ENCODE measurements at regions not wholly inside any gene's neighbourhood (a gene's known extent, or its start where the extent isn't known, plus 50 kb on each side); places are given as distances from the start of the nearest gene placed in this dataset.

GRCh38 chr4:23973308-23973855 is 83.5 kb upstream of the PPARGC1A start:
- no peak for TF ChIP-seq CTCF (IDR thresholded peaks at IDR 0.05; ENCODE audit: extremely low read depth in 1 of 2, insufficient read depth in 1 of 2, low read depth in 1 of 2, low read length in 2 of 2)
- no peak for TF ChIP-seq GATA2 (IDR thresholded peaks at IDR 0.05; ENCODE audit: insufficient read depth, insufficient read length, low read depth, low read length)
- no peak for TF ChIP-seq FOS (IDR thresholded peaks at IDR 0.05; ENCODE audit: borderline replicate concordance, insufficient read depth, low read length)
- TF ChIP-seq EZH2 (IDR thresholded peaks at IDR 0.05; ENCODE audit: borderline replicate concordance, low read depth, low read length, severe bottlenecking), result no peak

All from endothelial cell of umbilical vein (primary cell).